CD8-positive, alpha-beta memory T cell (primary cell): ENCODE measurements at regions not wholly inside any gene's neighbourhood (a gene's known extent, or its start where the extent isn't known, plus 50 kb on each side); places are given as distances from the start of the nearest gene placed in this dataset.

Experiments
- CTCF ChIA-PET: fragments of 350-600 bp; sonication (Branson Sonifier 250); formaldehyde crosslinking; loops from one replicate; lab custom pipeline; 2021; ENCODE audit warnings: antibody characterized with exemption; lab: Charles Lee
- POLR2A ChIA-PET: fragments of 350-600 bp; sonication (Branson Sonifier 250); formaldehyde crosslinking; loops from one replicate; lab custom pipeline; 2021; ENCODE audit warnings: antibody characterized with exemption; lab: Charles Lee
- DNase-seq, 5 donors: peaks; one replicate each; pipeline versions ENCODE4 v3.0.0 to v3.0.0-alpha.2; 2020 to 2022; ENCODE audit warnings: mixed read lengths in 1 of 5
- H3K27ac ChIP-seq: one replicate; pipeline ENCODE4 v1.7.0; 2013; ENCODE audit warnings: low read depth, mild to moderate bottlenecking, low read length, moderate library complexity
- H3K27me3 ChIP-seq: 2 replicates; pipeline ENCODE4 v1.7.0; 2013; ENCODE audit warnings: low read length, mild to moderate bottlenecking; ENCODE audit not compliant: insufficient read depth, poor library complexity, severe bottlenecking
- H3K36me3 ChIP-seq: 2 replicates; pipeline ENCODE4 v1.7.0; 2013; ENCODE audit warnings: mild to moderate bottlenecking, low read length, moderate library complexity; ENCODE audit not compliant: insufficient read depth
- H3K4me1 ChIP-seq: 2 replicates; pipeline ENCODE4 v1.7.0; 2013; ENCODE audit warnings: mild to moderate bottlenecking, low read length, moderate library complexity; ENCODE audit not compliant: insufficient read depth
- H3K4me3 ChIP-seq: 2 replicates; pipeline ENCODE4 v1.7.0; 2013; ENCODE audit warnings: mild to moderate bottlenecking, low read length
- H3K9me3 ChIP-seq: 2 replicates; pipeline ENCODE4 v1.7.0; 2013; ENCODE audit warnings: mild to moderate bottlenecking, low read length
- H3K27ac Mint-ChIP-seq, 8 donors: one replicate each; pipeline ENCODE4 v1.8.0; 2020 to 2021; ENCODE audit warnings: mixed read lengths in 8 of 8, mild to moderate bottlenecking in 6 of 8, inconsistent platforms in 3 of 8, moderate library complexity in 3 of 8
- H3K27me3 Mint-ChIP-seq, 2 donors: one replicate each; pipeline ENCODE4 v1.8.0; 2020 to 2021; ENCODE audit warnings: mixed read lengths in 2 of 2, mild to moderate bottlenecking in 1 of 2, moderate library complexity in 1 of 2
- H3K36me3 Mint-ChIP-seq, 3 donors: one replicate each; pipeline ENCODE4 v1.8.0; 2020 to 2021; ENCODE audit warnings: mixed read lengths in 3 of 3, inconsistent platforms in 1 of 3, mild to moderate bottlenecking in 1 of 3
- H3K4me1 Mint-ChIP-seq, 3 donors: one replicate each; pipeline ENCODE4 v1.8.0; 2020 to 2021; ENCODE audit warnings: mixed read lengths in 3 of 3, inconsistent platforms in 1 of 3, mild to moderate bottlenecking in 1 of 3
- H3K4me3 Mint-ChIP-seq, 7 donors: one replicate each; pipeline ENCODE4 v1.8.0; 2020 to 2021; ENCODE audit warnings: mixed read lengths in 7 of 7, mild to moderate bottlenecking in 6 of 7, moderate library complexity in 4 of 7, inconsistent platforms in 2 of 7
- H3K9me3 Mint-ChIP-seq, 5 donors: one replicate each; pipeline ENCODE4 v1.8.0; 2020 to 2022; ENCODE audit warnings: mixed read lengths in 5 of 5, mild to moderate bottlenecking in 3 of 5, moderate library complexity in 2 of 5, inconsistent platforms in 1 of 5

GRCh38 chr1:58406301-58407071, 140.0 kb downstream of the OMA1 start:
- peaks cover 0 to 4% (median 4%) of the 10 kb centered on the region in 3 donors for H3K36me3 Mint-ChIP-seq
- CTCF ChIA-PET: no interaction called here
- H3K4me1 Mint-ChIP-seq: no peaks in the 10 kb centered on the region

GRCh38 chr1:58405660-58406059, 140.9 kb downstream of the OMA1 start:
- H3K27ac ChIP-seq: no peak overlapping the region
- Mint-ChIP-seq H3K4me1 (no peaks in the 10 kb centered on the region), H3K9me3 (no peaks in the 10 kb centered on the region), H3K27me3 (no peaks in the 10 kb centered on the region), H3K27ac (no peak overlapping the region), H3K36me3 (peaks cover 0 to 4% (median 4%) of the 10 kb centered on the region in 3 donors), H3K4me3 (no peak overlapping the region)
- no peak for DNase-seq
- H3K9me3 ChIP-seq: no peaks in the 10 kb centered on the region
- H3K36me3 ChIP-seq: no peaks in the 10 kb centered on the region
- ChIA-PET CTCF (no interaction called here), POLR2A (no interaction called here)
- H3K4me3 ChIP-seq: no peak overlapping the region
- H3K27me3 ChIP-seq: no peaks in the 10 kb centered on the region
- H3K4me1 ChIP-seq: no peaks in the 10 kb centered on the region

More at GRCh38 chr1:58406301-58407071, 140.0 kb downstream of the OMA1 start:
- H3K4me3 Mint-ChIP-seq: no peak overlapping the region
- Histone ChIP-seq H3K4me3 (no peak overlapping the region), H3K27ac (no peak overlapping the region), H3K9me3 (no peaks in the 10 kb centered on the region), H3K27me3 (no peaks in the 10 kb centered on the region), H3K4me1 (no peaks in the 10 kb centered on the region), H3K36me3 (no peaks in the 10 kb centered on the region)
- H3K9me3 Mint-ChIP-seq: no peaks in the 10 kb centered on the region
- H3K27me3 Mint-ChIP-seq: peaks cover 0 to 3% of the 10 kb centered on the region in 2 donors
- H3K27ac Mint-ChIP-seq: no peak overlapping the region
- POLR2A ChIA-PET: no interaction called here
- DNase-seq: no peak

DNA sequence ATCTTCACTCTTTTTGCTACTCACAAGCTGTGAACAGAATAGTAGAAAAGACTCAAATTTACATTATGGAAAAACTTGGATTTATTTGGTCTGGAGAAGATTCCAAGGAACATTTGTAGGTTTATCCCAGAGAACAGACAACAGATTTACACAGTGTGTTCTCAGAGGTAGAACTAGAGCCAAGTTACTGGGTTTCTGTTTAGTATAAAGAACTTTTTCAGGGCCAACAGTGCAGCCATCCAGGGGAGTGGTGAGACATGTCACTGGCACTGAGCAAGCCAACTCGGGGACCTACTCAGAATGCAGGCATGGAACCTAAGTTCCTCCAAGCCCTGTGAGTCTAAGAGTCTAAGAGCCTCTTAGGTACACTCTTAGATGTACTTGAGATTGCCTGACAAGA, 142.6 kb downstream of the OMA1 start:
- Histone ChIP-seq H3K27ac (no peak overlapping the region), H3K4me3 (no peak overlapping the region), H3K4me1 (no peaks in the 10 kb centered on the region), H3K36me3 (no peaks in the 10 kb centered on the region), H3K27me3 (no peaks in the 10 kb centered on the region), H3K9me3 (no peaks in the 10 kb centered on the region)
- CTCF ChIA-PET: no interaction called here
- POLR2A ChIA-PET: no interaction called here
- peaks cover 0 to 4% (median 4%) of the 10 kb centered on the region in 3 donors for H3K36me3 Mint-ChIP-seq
- no peak for DNase-seq
- H3K9me3 Mint-ChIP-seq: no peaks in the 10 kb centered on the region
- no peaks in the 10 kb centered on the region for H3K4me1 Mint-ChIP-seq
- no peaks in the 10 kb centered on the region for H3K27me3 Mint-ChIP-seq
- H3K4me3 Mint-ChIP-seq: no peak overlapping the region
- H3K27ac Mint-ChIP-seq: no peak overlapping the region

DNA sequence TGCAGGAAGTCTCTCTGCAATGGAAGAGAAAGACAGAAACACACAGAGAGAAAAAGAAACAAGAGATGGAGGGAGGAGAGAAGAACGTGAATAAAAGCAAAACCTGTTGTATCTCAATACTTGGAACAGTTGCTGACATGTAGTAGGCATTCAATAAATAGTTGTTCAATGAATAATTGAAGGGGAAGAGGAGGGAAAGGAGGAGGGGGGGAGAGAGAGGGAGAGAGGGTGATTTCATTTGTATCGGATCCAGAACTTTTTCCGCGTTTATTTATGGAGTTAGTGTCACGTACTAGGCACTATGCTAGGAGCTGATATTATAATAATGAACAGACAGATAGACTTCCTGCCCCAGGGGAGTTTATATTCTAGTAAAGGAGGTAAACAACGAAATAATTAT, 144.1 kb downstream of the OMA1 start:
- H3K36me3 ChIP-seq: no peaks in the 10 kb centered on the region

GRCh38 chr1:58401991-58402390, 144.5 kb downstream of the OMA1 start:
- Mint-ChIP-seq H3K9me3 (no peaks in the 10 kb centered on the region), H3K27ac (no peak overlapping the region), H3K4me1 (no peaks in the 10 kb centered on the region), H3K4me3 (no peak overlapping the region), H3K27me3 (peaks cover 0 to 3% of the 10 kb centered on the region in 2 donors), H3K36me3 (peaks cover 0 to 6% (median 4%) of the 10 kb centered on the region in 3 donors)
- Histone ChIP-seq H3K27me3 (no peaks in the 10 kb centered on the region), H3K9me3 (no peaks in the 10 kb centered on the region), H3K36me3 (no peaks in the 10 kb centered on the region), H3K27ac (no peak overlapping the region), H3K4me3 (no peak overlapping the region), H3K4me1 (no peaks in the 10 kb centered on the region)
- DNase-seq: no peak
- ChIA-PET POLR2A (no interaction called here), CTCF (no interaction called here)

More for the DNA sequence above, 144.1 kb downstream of the OMA1 start:
- ChIA-PET CTCF (no interaction called here), POLR2A (no interaction called here)
- Histone ChIP-seq H3K4me1 (no peaks in the 10 kb centered on the region), H3K4me3 (no peak overlapping the region), H3K27me3 (no peaks in the 10 kb centered on the region), H3K27ac (no peak overlapping the region), H3K9me3 (no peaks in the 10 kb centered on the region)
- H3K27me3 Mint-ChIP-seq: peaks cover 0 to 3% of the 10 kb centered on the region in 2 donors
- H3K27ac Mint-ChIP-seq: no peak overlapping the region
- no peaks in the 10 kb centered on the region for H3K4me1 Mint-ChIP-seq
- no peaks in the 10 kb centered on the region for H3K9me3 Mint-ChIP-seq
- H3K4me3 Mint-ChIP-seq: no peak overlapping the region
- DNase-seq: no peak
- H3K36me3 Mint-ChIP-seq: peaks cover 0 to 6% (median 4%) of the 10 kb centered on the region in 3 donors

- Histone ChIP-seq H3K4me3 (no peak overlapping the region), H3K36me3 (no peaks in the 10 kb centered on the region), H3K27ac (no peak overlapping the region), H3K4me1 (no peaks in the 10 kb centered on the region), H3K27me3 (no peaks in the 10 kb centered on the region), H3K9me3 (no peaks in the 10 kb centered on the region)
- Mint-ChIP-seq H3K4me3 (no peak overlapping the region), H3K27ac (no peak overlapping the region), H3K36me3 (peaks cover 0 to 3% (median 0%) of the 10 kb centered on the region in 3 donors), H3K27me3 (peaks cover 0 to 3% of the 10 kb centered on the region in 2 donors), H3K4me1 (no peaks in the 10 kb centered on the region), H3K9me3 (no peaks in the 10 kb centered on the region)
- ChIA-PET POLR2A (no interaction called here), CTCF (no interaction called here)
- DNase-seq: no peak
Observed at GRCh38 chr1:58399176-58399575, 147.3 kb downstream of the OMA1 start.

- no peak overlapping the region for H3K27ac Mint-ChIP-seq
- CTCF ChIA-PET: no interaction called here
Observed at GRCh38 chr1:58398714-58399113, 147.8 kb downstream of the OMA1 start.

GRCh38 chr1:58397187-58397820, 149.2 kb downstream of the OMA1 start:
- ChIA-PET POLR2A (no interaction called here), CTCF (no interaction called here)
- H3K9me3 Mint-ChIP-seq: no peaks in the 10 kb centered on the region
- Histone ChIP-seq H3K27ac (no peak overlapping the region), H3K36me3 (no peaks in the 10 kb centered on the region), H3K4me3 (no peak overlapping the region), H3K9me3 (no peaks in the 10 kb centered on the region), H3K27me3 (no peaks in the 10 kb centered on the region), H3K4me1 (peaks cover 3% of the 10 kb centered on the region)
- no peaks in the 10 kb centered on the region for H3K4me1 Mint-ChIP-seq
- H3K36me3 Mint-ChIP-seq: peaks cover 0 to 3% (median 0%) of the 10 kb centered on the region in 3 donors
- H3K4me3 Mint-ChIP-seq: no peak overlapping the region
- H3K27me3 Mint-ChIP-seq: peaks cover 0 to 3% of the 10 kb centered on the region in 2 donors
- peak overlapping the region in 1 of 8 donors; percentile 37 for H3K27ac Mint-ChIP-seq
- no peak for DNase-seq

More at GRCh38 chr1:58398714-58399113, 147.8 kb downstream of the OMA1 start:
- no peak overlapping the region for H3K27ac ChIP-seq
- H3K27me3 Mint-ChIP-seq: peaks cover 0 to 3% of the 10 kb centered on the region in 2 donors
- no peaks in the 10 kb centered on the region for H3K4me1 ChIP-seq
- H3K4me3 ChIP-seq: no peak overlapping the region
- DNase-seq: no peak
- H3K9me3 Mint-ChIP-seq: no peaks in the 10 kb centered on the region
- POLR2A ChIA-PET: no interaction called here
- H3K4me1 Mint-ChIP-seq: no peaks in the 10 kb centered on the region
- H3K36me3 ChIP-seq: no peaks in the 10 kb centered on the region
- H3K36me3 Mint-ChIP-seq: peaks cover 0 to 3% (median 0%) of the 10 kb centered on the region in 3 donors
- no peaks in the 10 kb centered on the region for H3K9me3 ChIP-seq
- H3K27me3 ChIP-seq: no peaks in the 10 kb centered on the region
- no peak overlapping the region for H3K4me3 Mint-ChIP-seq
